ENCODE measurements at regions not wholly inside any gene's neighbourhood (a gene's known extent, or its start where the extent isn't known, plus 50 kb on each side); places are given as distances from the start of the nearest gene placed in this dataset.

DNA sequence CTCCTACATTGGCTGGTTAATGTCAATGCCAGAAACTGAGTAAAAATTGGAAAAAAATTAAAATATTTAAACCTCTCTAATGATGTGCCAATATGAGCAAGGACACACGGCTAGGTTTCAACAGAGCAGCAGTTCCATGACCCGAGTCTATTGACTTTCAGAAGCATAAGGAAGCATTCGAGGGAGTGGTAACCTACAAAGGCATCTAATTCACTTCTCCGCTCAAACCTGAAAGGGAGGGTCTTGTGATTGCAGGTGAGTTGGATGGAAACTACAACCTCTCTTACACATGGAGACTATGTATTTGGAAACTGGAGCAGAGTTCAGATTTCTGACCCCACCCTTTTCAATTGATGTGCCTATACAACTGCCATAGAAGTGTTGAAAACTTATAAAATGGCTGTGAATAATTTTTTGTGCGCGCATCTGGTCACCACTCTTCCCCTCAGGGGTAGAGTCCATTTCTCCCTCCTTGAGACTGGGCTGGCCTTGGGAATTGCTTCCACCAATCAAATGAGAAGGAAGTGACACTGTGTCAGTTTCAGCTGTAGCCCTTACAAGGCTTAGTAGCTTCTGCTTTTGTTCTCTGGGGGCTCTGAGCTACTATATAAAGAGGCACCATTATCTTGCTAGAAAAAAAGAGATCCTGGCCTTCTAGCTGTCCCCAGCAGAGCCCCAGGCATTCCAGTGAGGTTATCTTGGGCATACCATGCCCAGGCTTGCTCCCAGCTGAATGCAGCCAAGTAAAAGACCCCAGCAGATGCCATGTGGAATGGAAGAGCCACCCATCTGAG is 278.0 kb downstream of the EPHA4 start:
- DNase-seq: no peak
- Histone ChIP-seq H3K4me3 (no peak overlapping the region), H3K4me1 (no peaks in the 10 kb centered on the region), H3K27me3 (replicated peaks in 1 of 7) (no peaks in the 10 kb centered on the region), H3K27ac (no peak overlapping the region), H3K9me3 (no peaks in the 10 kb centered on the region), H3K36me3 (no peaks in the 10 kb centered on the region)
- intact Hi-C loops (cut with DNase I; ENCODE audit: low total_unique reads): no loop called here
- WGBS, 5 donors: 82 to 96% (median 87%) methylated on average over 6 of the region's 6 CpGs
- TF ChIP-seq POLR2A (IDR thresholded peaks at IDR 0.05) (no peak), POLR2AphosphoS5 (IDR thresholded peaks at IDR 0.05) (no peak)
- TF ChIP-seq, protein P1, sequence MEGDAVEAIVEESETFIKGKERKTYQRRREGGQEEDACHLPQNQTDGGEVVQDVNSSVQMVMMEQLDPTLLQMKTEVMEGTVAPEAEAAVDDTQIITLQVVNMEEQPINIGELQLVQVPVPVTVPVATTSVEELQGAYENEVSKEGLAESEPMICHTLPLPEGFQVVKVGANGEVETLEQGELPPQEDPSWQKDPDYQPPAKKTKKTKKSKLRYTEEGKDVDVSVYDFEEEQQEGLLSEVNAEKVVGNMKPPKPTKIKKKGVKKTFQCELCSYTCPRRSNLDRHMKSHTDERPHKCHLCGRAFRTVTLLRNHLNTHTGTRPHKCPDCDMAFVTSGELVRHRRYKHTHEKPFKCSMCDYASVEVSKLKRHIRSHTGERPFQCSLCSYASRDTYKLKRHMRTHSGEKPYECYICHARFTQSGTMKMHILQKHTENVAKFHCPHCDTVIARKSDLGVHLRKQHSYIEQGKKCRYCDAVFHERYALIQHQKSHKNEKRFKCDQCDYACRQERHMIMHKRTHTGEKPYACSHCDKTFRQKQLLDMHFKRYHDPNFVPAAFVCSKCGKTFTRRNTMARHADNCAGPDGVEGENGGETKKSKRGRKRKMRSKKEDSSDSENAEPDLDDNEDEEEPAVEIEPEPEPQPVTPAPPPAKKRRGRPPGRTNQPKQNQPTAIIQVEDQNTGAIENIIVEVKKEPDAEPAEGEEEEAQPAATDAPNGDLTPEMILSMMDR (IDR thresholded peaks at IDR 0.05 in 8 of 11, conservative IDR thresholded peaks at IDR 0.05 in 3 of 11): no peak

DNA sequence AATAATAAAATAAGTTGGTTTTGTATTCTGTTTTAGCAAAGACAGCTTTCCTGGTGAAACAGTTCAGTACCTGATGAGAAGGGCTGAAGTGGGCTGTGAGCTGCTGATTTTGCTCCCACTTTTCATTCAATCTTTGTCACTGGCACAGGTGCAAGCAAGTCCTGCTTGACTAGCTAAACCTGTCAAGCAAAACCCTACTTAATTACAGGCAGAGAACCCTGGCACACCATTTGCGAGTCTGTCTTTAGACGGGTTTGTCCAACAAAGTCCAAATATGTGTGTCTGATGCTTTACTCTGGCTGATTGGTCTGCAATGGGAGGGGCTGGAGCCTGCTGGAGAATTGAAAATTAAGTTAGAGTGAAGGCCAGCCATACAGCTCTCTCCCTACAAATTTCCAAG is 267.2 kb downstream of the EPHA4 start:
- no peaks in the 10 kb centered on the region for H3K36me3 ChIP-seq
- DNase-seq: no peak
- TF ChIP-seq POLR2AphosphoS5 (IDR thresholded peaks at IDR 0.05) (no peak), POLR2A (IDR thresholded peaks at IDR 0.05) (no peak)
- TF ChIP-seq, protein P1 (IDR thresholded peaks at IDR 0.05 in 8 of 11, conservative IDR thresholded peaks at IDR 0.05 in 3 of 11): no peak
- H3K27ac ChIP-seq: no peak overlapping the region
- intact Hi-C loops (cut with DNase I; ENCODE audit: low total_unique reads): no loop called here
- 68 to 87% (median 79%) methylated on average over 2 of the region's 2 CpGs for WGBS, 5 donors
- H3K27me3 ChIP-seq (replicated peaks in 1 of 7): no peaks in the 10 kb centered on the region
- H3K4me1 ChIP-seq: no peaks in the 10 kb centered on the region
- H3K4me3 ChIP-seq: no peak overlapping the region
- no peaks in the 10 kb centered on the region for H3K9me3 ChIP-seq

DNA sequence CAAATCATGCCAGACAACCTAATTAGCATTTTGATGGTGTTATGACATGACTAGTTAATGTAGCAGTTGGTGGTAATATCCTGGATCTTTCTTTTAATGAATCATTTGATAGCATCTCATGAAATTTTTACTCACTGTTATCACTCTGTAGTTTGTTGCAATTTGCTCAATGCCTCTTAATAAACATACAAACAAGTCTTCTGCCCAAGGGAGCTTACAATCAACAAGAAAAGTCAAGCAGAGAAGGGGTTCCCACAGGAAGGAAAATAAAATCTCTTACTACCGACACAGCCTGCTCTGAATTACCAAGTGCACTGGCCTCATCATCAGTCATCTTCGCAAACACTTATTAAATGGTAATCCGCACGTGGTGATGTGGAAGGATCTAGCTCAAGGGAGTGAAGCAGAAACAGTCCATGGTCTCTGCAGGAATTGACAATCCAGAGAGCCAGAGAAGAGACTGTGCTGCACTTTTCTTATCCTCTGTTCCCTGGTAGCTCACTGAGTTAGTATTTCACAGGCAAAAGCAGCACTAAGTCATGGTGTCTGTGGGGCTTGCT is 263.5 kb downstream of the EPHA4 start:
- Histone ChIP-seq H3K36me3 (no peaks in the 10 kb centered on the region), H3K4me3 (no peak overlapping the region), H3K27me3 (replicated peaks in 1 of 7) (no peaks in the 10 kb centered on the region), H3K9me3 (no peaks in the 10 kb centered on the region), H3K27ac (no peak overlapping the region), H3K4me1 (no peaks in the 10 kb centered on the region)
- DNase-seq: no peak
- no peak for TF ChIP-seq POLR2AphosphoS5 (IDR thresholded peaks at IDR 0.05)
- TF ChIP-seq, protein P1 (IDR thresholded peaks at IDR 0.05 in 8 of 11, conservative IDR thresholded peaks at IDR 0.05 in 3 of 11): no peak
- TF ChIP-seq POLR2A (IDR thresholded peaks at IDR 0.05): no peak
- WGBS, 5 donors: 88 to 97% (median 92%) methylated on average over 4 of the region's 4 CpGs
- intact Hi-C loops (cut with DNase I; ENCODE audit: low total_unique reads): no loop called here

DNA sequence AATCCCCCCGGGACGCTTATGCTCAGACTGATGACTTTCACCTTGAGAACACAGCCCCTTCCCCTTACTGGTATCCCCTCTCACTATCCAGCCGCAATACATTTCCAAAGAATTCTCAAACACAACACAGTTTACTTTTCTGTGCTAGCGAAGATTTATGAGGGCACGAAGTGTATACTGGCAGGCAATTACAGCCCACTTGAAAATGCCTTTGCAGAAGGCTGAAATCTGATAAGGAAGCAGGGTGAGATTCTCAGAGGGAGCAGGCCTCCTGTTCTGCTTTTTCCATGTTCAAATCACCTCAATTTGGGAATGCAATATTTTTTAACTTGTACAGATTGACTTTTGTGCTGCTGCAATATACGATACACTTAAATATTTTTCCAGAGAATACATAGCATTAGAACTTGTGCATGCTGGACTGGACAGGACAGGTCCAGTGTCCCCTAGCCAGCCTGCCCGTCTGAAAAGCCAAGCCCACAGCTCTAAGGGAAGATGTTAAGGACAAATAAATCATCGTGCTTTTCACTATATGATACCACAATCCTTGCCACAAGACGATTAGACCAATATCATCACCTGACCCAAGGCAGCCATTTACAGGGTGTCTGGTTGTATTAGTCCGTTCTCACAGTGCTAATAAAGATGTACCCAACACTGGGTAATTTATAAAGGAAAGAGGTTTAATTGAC is 262.1 kb downstream of the EPHA4 start:
- intact Hi-C loops (cut with DNase I; ENCODE audit: low total_unique reads): no loop called here
- H3K27ac ChIP-seq: no peak overlapping the region
- no peaks in the 10 kb centered on the region for H3K4me1 ChIP-seq
- no peaks in the 10 kb centered on the region for H3K9me3 ChIP-seq
- H3K36me3 ChIP-seq: no peaks in the 10 kb centered on the region
- DNase-seq: no peak
- WGBS, 5 donors: 69 to 87% (median 83%) methylated on average over 10 of the region's 10 CpGs
- TF ChIP-seq POLR2A (IDR thresholded peaks at IDR 0.05) (no peak), POLR2AphosphoS5 (IDR thresholded peaks at IDR 0.05) (no peak)
- TF ChIP-seq, protein P1 (IDR thresholded peaks at IDR 0.05 in 8 of 11, conservative IDR thresholded peaks at IDR 0.05 in 3 of 11): no peak
- H3K4me3 ChIP-seq: no peak overlapping the region
- H3K27me3 ChIP-seq (replicated peaks in 1 of 7): no peaks in the 10 kb centered on the region
